ENCODE measurements at regions not wholly inside any gene's neighbourhood (a gene's known extent, or its start where the extent isn't known, plus 50 kb on each side); places are given as distances from the start of the nearest gene placed in this dataset.

GRCh38 chr20:12614764-12615163 lies 394.0 kb upstream of the SPTLC3 start:
- TF ChIP-seq CTCF (IDR thresholded peaks at IDR 0.05; ENCODE audit: insufficient read depth, low read length) (no peak), REST (IDR thresholded peaks at IDR 0.05; ENCODE audit: insufficient replicate concordance, low read depth) (no peak), POLR2AphosphoS5 (IDR thresholded peaks at IDR 0.05; ENCODE audit: low read depth) (no peak), GABPA (IDR thresholded peaks at IDR 0.05; ENCODE audit: low read depth) (no peak)

Measured in HL-60 (cell line).